ENCODE measurements at regions not wholly inside any gene's neighbourhood (a gene's known extent, or its start where the extent isn't known, plus 50 kb on each side); places are given as distances from the start of the nearest gene placed in this dataset.

- DNase-seq: no peak
- Mint-ChIP-seq H3K27me3 (no peaks in the 10 kb centered on the region), H3K27ac (no peak overlapping the region), H3K36me3 (ENCODE audit: low read depth) (peaks cover 2% of the 10 kb centered on the region), H3K4me3 (no peak overlapping the region), H3K9me3 (peaks cover 4% of the 10 kb centered on the region), H3K4me1 (ENCODE audit: low read depth) (peaks cover 22% of the 10 kb centered on the region)
Observed at GRCh38 chr5:52735139-52735538, 52.6 kb upstream of the ITGA1 start.
